AG04450 (cell line): ENCODE measurements at regions not wholly inside any gene's neighbourhood (a gene's known extent, or its start where the extent isn't known, plus 50 kb on each side); places are given as distances from the start of the nearest gene placed in this dataset.
"Not testable (repeated sequence)": the region's sequence is repeated elsewhere in the genome, so short reads cannot be mapped to it uniquely, and the experiment has no call there.

Experiments
- CTCF ChIA-PET: fragments of 300-600, 350-600 bp; formaldehyde crosslinking; extraction: SDS; loops from one replicate; lab custom pipeline; 2022; ENCODE audit warnings: antibody characterized with exemption, inconsistent platforms; lab: Charles Lee
- POLR2A ChIA-PET: fragments of 350-600 bp; formaldehyde crosslinking; extraction: SDS; loops from one replicate; lab custom pipeline; 2021; ENCODE audit warnings: antibody characterized with exemption, inconsistent platforms; lab: Yijun Ruan, JAX
- DNase-seq: peaks from one replicate; pipeline ENCODE4 v3.0.0-alpha.2; 2011; ENCODE audit warnings: low read depth, low spot score
- H3K27ac ChIP-seq: one replicate; pipeline ENCODE4 v1.5.1; 2012; ENCODE audit warnings: low read depth, low read length, control low read depth
- H3K27me3 ChIP-seq: one replicate; pipeline ENCODE4 v1.6.0; 2012; ENCODE audit warnings: low read length; ENCODE audit not compliant: control insufficient read depth, insufficient read depth
- H3K4me3 ChIP-seq: 2 replicates; pipeline ENCODE4 v1.5.1; 2011; ENCODE audit warnings: mild to moderate bottlenecking, low read depth, low read length, control low read depth
- H3K9me3 ChIP-seq: 2 replicates; pipeline ENCODE4 v1.5.1; 2012; ENCODE audit warnings: low read length; ENCODE audit not compliant: control insufficient read depth, insufficient read depth
- CTCF ChIP-seq: IDR thresholded peaks from 2 replicates; pipeline ENCODE4 v1.5.1; 2011; ENCODE audit warnings: low read depth, low read length, control low read depth, inconsistent platforms

- Histone ChIP-seq H3K27ac (no peak overlapping the region), H3K9me3 (no peaks in the 10 kb centered on the region), H3K27me3 (no peaks in the 10 kb centered on the region), H3K4me3 (no peak overlapping the region)
- peak; percentile 61 for TF ChIP-seq CTCF
- ChIA-PET POLR2A (no interaction called here), CTCF (interaction anchor here (0.5 to 2.2 kb wide), 5 partner anchors 175 to 1206 kb away, joined by 3 to 13 read pairs (median 5); no protein-coding TSS in a partner anchor)
- peak; percentile 32 for DNase-seq
These were observed 124.6 kb upstream of the KCNAB1 start for GRCh38 chr3:155995525-155996370.

GRCh38 chr3:155996882-155997281 is 123.5 kb upstream of the KCNAB1 start:
- Histone ChIP-seq H3K27me3 (no peaks in the 10 kb centered on the region), H3K9me3 (no peaks in the 10 kb centered on the region), H3K27ac (no peak overlapping the region), H3K4me3 (no peak overlapping the region)
- POLR2A ChIA-PET, result no interaction called here
- CTCF ChIA-PET, result no interaction called here
- TF ChIP-seq CTCF, result no peak
- no peak for DNase-seq

- DNase-seq, H3K27ac ChIP-seq, H3K4me3 ChIP-seq, H3K27me3 ChIP-seq, CTCF ChIA-PET, H3K9me3 ChIP-seq, POLR2A ChIA-PET: not testable (repeated sequence)
These were observed 122.2 kb upstream of the KCNAB1 start for GRCh38 chr3:155998173-155998572.

- Histone ChIP-seq H3K4me3 (no peak overlapping the region), H3K27me3 (no peaks in the 10 kb centered on the region), H3K9me3 (no peaks in the 10 kb centered on the region), H3K27ac (no peak overlapping the region)
- DNase-seq, result no peak
- CTCF ChIA-PET, result interaction anchor here (0.9 to 2.2 kb wide), 2 partner anchors 28 to 200 kb away, joined by 3 to 15 read pairs; partner anchors contain the start of gene C3orf33
- TF ChIP-seq CTCF, result no peak
- POLR2A ChIA-PET, result no interaction called here
These were observed 114.6 kb upstream of the KCNAB1 start for GRCh38 chr3:156005736-156006135.

- no peak for DNase-seq
- TF ChIP-seq CTCF, result no peak
- POLR2A ChIA-PET, result no interaction called here
- Histone ChIP-seq H3K27me3 (peaks cover 3% of the 10 kb centered on the region), H3K4me3 (no peak overlapping the region), H3K9me3 (no peaks in the 10 kb centered on the region), H3K27ac (no peak overlapping the region)
- CTCF ChIA-PET, result interaction anchor here (0.7 kb wide), 1 partner anchor 11 kb away, joined by 3 read pairs; no protein-coding TSS in a partner anchor
These were observed 109.5 kb upstream of the KCNAB1 start for GRCh38 chr3:156010829-156011228.
